A549 (cell line): ENCODE measurements at regions not wholly inside any gene's neighbourhood (a gene's known extent, or its start where the extent isn't known, plus 50 kb on each side); places are given as distances from the start of the nearest gene placed in this dataset.

ENCODE experiments used
- ATAC-seq, 2 experiments: fragments of 200-7000 bp in 1 of 2; fragments of >200 bp in 1 of 2; cut with Nextera tagmentation in 1 of 2; cut with Tn5 transposase in 1 of 2; 3 replicates each; pipeline versions ENCODE4 v1.8.0 to v1.9.1; 2018 to 2020; ENCODE audit warnings: mild to moderate bottlenecking in 1 of 2, moderate library complexity in 1 of 2
- CTCF ChIA-PET: fragments of 300-600 bp; sonication (Branson Sonifier 250); formaldehyde crosslinking; extraction: SDS; loops from one replicate; lab custom pipeline; 2021; ENCODE audit warnings: antibody characterized with exemption, inconsistent platforms; lab: Yijun Ruan, JAX
- POLR2A ChIA-PET: fragments of 350-600 bp; formaldehyde crosslinking; extraction: SDS; loops from one replicate; lab custom pipeline; 2021; ENCODE audit warnings: antibody characterized with exemption, inconsistent platforms; lab: Yijun Ruan, JAX
- DNase-seq, 2 experiments: peaks; one replicate each; pipeline versions ENCODE4 v3.0.0 to v3.0.0-alpha.2; 2011 to 2016; ENCODE audit warnings: low read depth in 1 of 2, low spot score in 1 of 2
- FAIRE-seq: peaks from 2 replicates; lab custom pipeline; 2011; peaks lifted over from hg19 to GRCh38; lab: Jason Lieb, UNC
- H3K27ac ChIP-seq, 2 experiments: fragments of >200 bp; sonication (Bioruptor Twin); formaldehyde crosslinking; 3 replicates each; pipeline ENCODE4 v1.5.1; 2016 to 2017
- H3K4me1 ChIP-seq: fragments of >200 bp; sonication (Bioruptor Twin); formaldehyde crosslinking; 3 replicates; pipeline ENCODE4 v1.6.1; 2016
- H3K4me2 ChIP-seq: fragments of >200 bp; sonication (Bioruptor Twin); formaldehyde crosslinking; 3 replicates; pipeline ENCODE4 v1.6.1; 2016
- H3K4me3 ChIP-seq: fragments of >200 bp; sonication (Bioruptor Twin); formaldehyde crosslinking; 3 replicates; pipeline ENCODE4 v1.5.1; 2016
- H3K9me3 ChIP-seq: fragments of >200 bp; sonication (Bioruptor Twin); formaldehyde crosslinking; 3 replicates; pipeline ENCODE4 v1.6.1; 2016
- ATOH8 ChIP-seq: fragments of 250-450 bp; sonication (Bioruptor Pico); IDR thresholded peaks from 2 replicates; pipeline ENCODE4 v1.5.0; 2020; ENCODE audit warnings: low read depth, mild to moderate bottlenecking, moderate library complexity
- CBX2 ChIP-seq: fragments of 200-600 bp; sonication (generic); IDR thresholded peaks from 2 replicates; pipeline ENCODE4 v1.6.1; 2016; ENCODE audit warnings: low read depth, mild to moderate bottlenecking, borderline replicate concordance
- CEBPB ChIP-seq, 2 experiments: fragments of >200 bp in 1 of 2; sonication (Bioruptor Twin) in 1 of 2; formaldehyde crosslinking in 1 of 2; IDR thresholded peaks; 2 replicates each; pipeline ENCODE4 v1.6.1; 2012 to 2016
- CHD2 ChIP-seq: fragments of 150-350 bp; IDR thresholded peaks from 2 replicates; pipeline ENCODE4 v1.6.1; 2014; ENCODE audit warnings: low read length; ENCODE audit not compliant: partially characterized antibody
- CHD4 ChIP-seq: fragments of 200-600 bp; sonication (generic); IDR thresholded peaks from 2 replicates; pipeline ENCODE4 v1.6.1; 2016; ENCODE audit warnings: antibody characterized with exemption, mild to moderate bottlenecking, borderline replicate concordance
- EHF ChIP-seq: fragments of 250-450 bp; sonication (Bioruptor Pico); IDR thresholded peaks from 2 replicates; pipeline ENCODE4 v1.5.0; 2020; ENCODE audit warnings: mild to moderate bottlenecking
- EHMT2 ChIP-seq: fragments of 200-600 bp; sonication (generic); IDR thresholded peaks from 2 replicates; pipeline ENCODE4 v1.6.1; 2016; ENCODE audit warnings: antibody characterized with exemption, low read depth, mild to moderate bottlenecking, moderate library complexity
- ESRRA ChIP-seq: fragments of 150-350 bp; IDR thresholded peaks from 2 replicates; pipeline ENCODE4 v1.6.1; 2014; ENCODE audit warnings: mild to moderate bottlenecking, low read length, borderline replicate concordance
- GATA3 ChIP-seq: IDR thresholded peaks from 2 replicates; pipeline ENCODE4 v1.6.1; 2012; ENCODE audit warnings: borderline replicate concordance
- HEYL ChIP-seq: fragments of 250-450 bp; sonication (Bioruptor Pico); IDR thresholded peaks from 2 replicates; pipeline ENCODE4 v1.8.0; 2021; ENCODE audit warnings: mild to moderate bottlenecking, moderate library complexity
- MAZ ChIP-seq: fragments of 150-350 bp; IDR thresholded peaks from 2 replicates; pipeline ENCODE4 v1.6.1; 2014; ENCODE audit warnings: antibody characterized with exemption, low read depth, low read length, borderline replicate concordance
- NFE2L2 ChIP-seq: fragments of 150-350 bp; conservative IDR thresholded peaks from 2 replicates; pipeline ENCODE4 v1.6.1; 2014; ENCODE audit warnings: low read length
- NR3C1 ChIP-seq: fragments of >200 bp; sonication (Bioruptor Twin); formaldehyde crosslinking; IDR thresholded peaks from 3 replicates; pipeline ENCODE4 v1.6.1; 2017
- PBX3 ChIP-seq: IDR thresholded peaks from 2 replicates; pipeline ENCODE4 v1.6.1; 2012
- PHF8 ChIP-seq: fragments of 200-600 bp; sonication (generic); IDR thresholded peaks from 2 replicates; pipeline ENCODE4 v1.6.1; 2016; ENCODE audit warnings: low read depth, mild to moderate bottlenecking, antibody characterized with exemption, moderate library complexity, borderline replicate concordance
- POLR2A ChIP-seq: IDR thresholded peaks from 2 replicates; pipeline ENCODE4 v1.6.1; 2012; ENCODE audit warnings: mild to moderate bottlenecking, low read length
- POLR2AphosphoS2 ChIP-seq: conservative IDR thresholded peaks from 2 replicates; pipeline ENCODE4 v1.6.1; 2012; ENCODE audit warnings: low read length, improper control_type of control experiment, inconsistent platforms
- RAD21 ChIP-seq, 2 experiments: fragments of >200 bp in 1 of 2; sonication (Bioruptor Twin) in 1 of 2; formaldehyde crosslinking in 1 of 2; IDR thresholded peaks in 1 of 2; conservative IDR thresholded peaks in 1 of 2; 2 replicates in 1 of 2; 3 replicates in 1 of 2; pipeline ENCODE4 v1.6.1; 2012 to 2018; ENCODE audit warnings: inconsistent platforms in 1 of 2
- RCOR1 ChIP-seq: fragments of 150-350 bp; IDR thresholded peaks from 2 replicates; pipeline ENCODE4 v1.6.1; 2014; ENCODE audit warnings: antibody characterized with exemption, low read length, low read depth
- RFX5 ChIP-seq: fragments of 450-650 bp; IDR thresholded peaks from 2 replicates; pipeline ENCODE4 v1.7.1; 2014; ENCODE audit warnings: antibody characterized with exemption, mild to moderate bottlenecking, moderate library complexity
- SMC3 ChIP-seq: fragments of >200 bp; sonication (Bioruptor Twin); formaldehyde crosslinking; IDR thresholded peaks from 3 replicates; pipeline ENCODE4 v1.6.1; 2018; ENCODE audit warnings: inconsistent platforms
- TFCP2L1 ChIP-seq: fragments of 250-450 bp; sonication (Bioruptor Pico); IDR thresholded peaks from 2 replicates; pipeline ENCODE4 v1.5.0; 2021; ENCODE audit warnings: mild to moderate bottlenecking
- TP53 ChIP-seq: fragments of 250-450 bp; sonication (Bioruptor Pico); IDR thresholded peaks from 2 replicates; pipeline ENCODE4 v1.5.0; 2021; ENCODE audit warnings: mild to moderate bottlenecking, moderate library complexity
- ZC3H11A ChIP-seq: fragments of 450-650 bp; IDR thresholded peaks from 2 replicates; pipeline ENCODE4 v1.6.1; 2014; ENCODE audit warnings: antibody characterized with exemption, mild to moderate bottlenecking
- ZNF302 ChIP-seq: fragments of 250-450 bp; sonication (Bioruptor Pico); IDR thresholded peaks from 2 replicates; pipeline ENCODE4 v1.9.0; 2021; ENCODE audit warnings: inconsistent platforms, mild to moderate bottlenecking, moderate library complexity
- WGBS: methylation state at CpG from one replicate; pipeline ENCODE4 v1.1.6; 2017; ENCODE audit errors: missing lambda C conversion rate; 5-methylcytosine and 5-hydroxymethylcytosine counted together
- TF ChIP-seq, protein P1 (sequence below): fragments of 250-450 bp; sonication (Bioruptor Pico); IDR thresholded peaks from 2 replicates; pipeline ENCODE4 v1.5.0; 2021; ENCODE audit warnings: mild to moderate bottlenecking, moderate library complexity, borderline replicate concordance

DNA sequence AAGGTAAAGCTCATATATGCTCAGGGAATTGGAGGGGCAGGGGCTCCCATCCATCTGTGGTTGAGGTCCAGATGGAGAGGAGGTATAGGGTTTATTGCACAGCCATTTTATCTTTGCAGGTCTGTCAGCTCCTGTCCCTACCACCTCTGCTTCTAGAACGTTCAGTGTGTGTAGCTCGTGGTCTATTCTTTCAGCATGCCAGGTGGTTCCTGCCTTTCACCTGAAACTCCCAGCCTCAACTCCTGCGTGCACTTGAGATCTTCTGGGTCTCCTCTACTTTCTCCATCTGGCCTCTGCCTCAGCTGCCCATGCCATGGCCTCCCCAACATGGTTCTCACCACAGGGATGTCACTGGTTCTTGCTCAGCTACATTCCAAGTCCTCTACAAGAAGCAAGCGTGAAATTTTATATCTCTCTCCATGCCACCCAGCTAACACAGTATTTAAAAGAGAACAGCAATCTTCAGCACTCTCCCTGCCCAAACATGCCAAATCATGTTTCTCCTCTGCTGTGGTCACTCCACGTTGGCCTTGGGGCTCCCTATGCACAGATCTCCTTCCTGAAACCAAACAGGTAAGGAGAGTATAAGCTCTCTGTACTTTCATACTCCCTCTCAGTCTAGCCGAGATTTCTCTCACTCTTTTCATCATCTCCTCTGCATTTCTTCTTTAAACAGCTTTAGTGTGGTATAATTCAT is 157.8 kb upstream of the TRPC6 start (continued):
- TF ChIP-seq EHMT2 (no peak), ZNF302 (CRISPR knock-in tag) (no peak), NFE2L2 (no peak), PBX3 (no peak), ATOH8 (no peak), CHD4 (no peak), RCOR1 (no peak), MAZ (no peak), POLR2A (no peak), TP53 (no peak), GATA3 (no peak), POLR2AphosphoS2 (no peak), CHD2 (no peak), SMC3 (no peak), EHF (CRISPR knock-in tag) (no peak), NR3C1 (no peak)

GRCh38 chr11:101741061-101741460 is 157.3 kb upstream of the TRPC6 start:
- CTCF ChIA-PET, result interaction anchor here (1.1 to 1.4 kb wide), 2 partner anchors 11 to 19 kb away, joined by 3 read pairs; no protein-coding TSS in a partner anchor
- Histone ChIP-seq H3K27ac (no peak overlapping the region), H3K4me2 (no peak overlapping the region), H3K4me3 (no peak overlapping the region), H3K9me3 (no peaks in the 10 kb centered on the region), H3K4me1 (no peaks in the 10 kb centered on the region)
- no peak for FAIRE-seq
- no peak for DNase-seq
- 79% methylated on average over 1 of the region's 1 CpG for WGBS
- no peak for ATAC-seq
- POLR2A ChIA-PET, result no interaction called here
- TF ChIP-seq HEYL (CRISPR knock-in tag) (no peak), NFE2L2 (no peak), CEBPB (IDR thresholded peaks at IDR 0.05) (no peak), RFX5 (no peak), ATOH8 (no peak), CBX2 (no peak), TFCP2L1 (no peak), PHF8 (no peak), RAD21 (conservative IDR thresholded peaks at IDR 0.05 in 1 of 2, IDR thresholded peaks at IDR 0.05 in 1 of 2) (no peak), ESRRA (no peak), ZC3H11A (no peak), PBX3 (no peak)
- TF ChIP-seq, protein P1, sequence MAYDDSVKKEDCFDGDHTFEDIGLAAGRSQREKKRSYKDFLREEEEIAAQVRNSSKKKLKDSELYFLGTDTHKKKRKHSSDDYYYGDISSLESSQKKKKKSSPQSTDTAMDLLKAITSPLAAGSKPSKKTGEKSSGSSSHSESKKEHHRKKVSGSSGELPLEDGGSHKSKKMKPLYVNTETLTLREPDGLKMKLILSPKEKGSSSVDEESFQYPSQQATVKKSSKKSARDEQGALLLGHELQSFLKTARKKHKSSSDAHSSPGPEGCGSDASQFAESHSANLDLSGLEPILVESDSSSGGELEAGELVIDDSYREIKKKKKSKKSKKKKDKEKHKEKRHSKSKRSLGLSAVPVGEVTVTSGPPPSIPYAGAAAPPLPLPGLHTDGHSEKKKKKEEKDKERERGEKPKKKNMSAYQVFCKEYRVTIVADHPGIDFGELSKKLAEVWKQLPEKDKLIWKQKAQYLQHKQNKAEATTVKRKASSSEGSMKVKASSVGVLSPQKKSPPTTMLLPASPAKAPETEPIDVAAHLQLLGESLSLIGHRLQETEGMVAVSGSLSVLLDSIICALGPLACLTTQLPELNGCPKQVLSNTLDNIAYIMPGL (CRISPR knock-in tag), result no peak
